ENCODE measurements at regions not wholly inside any gene's neighbourhood (a gene's known extent, or its start where the extent isn't known, plus 50 kb on each side); places are given as distances from the start of the nearest gene placed in this dataset.
A peak's percentile ranks its signal among the peaks of the same experiment; 100 is the strongest.

DNA sequence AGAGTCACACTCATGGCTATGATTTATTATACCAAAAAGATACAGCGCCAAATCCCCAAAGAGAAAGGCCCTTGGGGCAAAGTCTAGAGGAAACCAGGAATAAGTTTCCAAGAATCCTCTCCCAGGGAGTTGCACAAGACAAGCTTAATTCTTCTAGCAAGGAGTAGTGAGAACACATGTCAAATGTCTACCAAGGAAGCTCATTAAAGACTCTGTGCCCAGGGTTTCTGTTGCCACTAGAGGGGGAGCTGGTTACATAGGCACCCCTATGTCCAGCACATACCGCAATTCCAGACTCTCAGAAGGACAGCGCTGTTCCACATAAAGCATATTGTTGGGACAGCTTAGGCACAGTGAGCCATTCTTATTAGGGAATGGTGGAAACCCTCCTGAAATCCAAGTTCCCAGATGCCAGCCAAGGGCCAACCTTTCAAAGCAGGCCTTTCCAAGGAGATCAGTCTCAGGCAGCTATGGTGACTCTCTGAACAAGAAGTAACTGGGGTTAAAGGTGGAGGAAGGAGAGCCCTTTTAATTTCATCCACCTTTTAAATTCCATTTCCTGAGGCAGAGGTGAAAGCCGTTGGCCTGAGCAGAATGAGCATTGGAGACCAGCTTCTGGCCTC is 194.2 kb downstream of the UACA start:
- TF ChIP-seq POLR2A (IDR thresholded peaks at IDR 0.05; ENCODE audit: low read depth) (no peak), POLR2AphosphoS5 (IDR thresholded peaks at IDR 0.05) (no peak), EP300 (IDR thresholded peaks at IDR 0.05) (no peak)
- TF ChIP-seq, protein P1, sequence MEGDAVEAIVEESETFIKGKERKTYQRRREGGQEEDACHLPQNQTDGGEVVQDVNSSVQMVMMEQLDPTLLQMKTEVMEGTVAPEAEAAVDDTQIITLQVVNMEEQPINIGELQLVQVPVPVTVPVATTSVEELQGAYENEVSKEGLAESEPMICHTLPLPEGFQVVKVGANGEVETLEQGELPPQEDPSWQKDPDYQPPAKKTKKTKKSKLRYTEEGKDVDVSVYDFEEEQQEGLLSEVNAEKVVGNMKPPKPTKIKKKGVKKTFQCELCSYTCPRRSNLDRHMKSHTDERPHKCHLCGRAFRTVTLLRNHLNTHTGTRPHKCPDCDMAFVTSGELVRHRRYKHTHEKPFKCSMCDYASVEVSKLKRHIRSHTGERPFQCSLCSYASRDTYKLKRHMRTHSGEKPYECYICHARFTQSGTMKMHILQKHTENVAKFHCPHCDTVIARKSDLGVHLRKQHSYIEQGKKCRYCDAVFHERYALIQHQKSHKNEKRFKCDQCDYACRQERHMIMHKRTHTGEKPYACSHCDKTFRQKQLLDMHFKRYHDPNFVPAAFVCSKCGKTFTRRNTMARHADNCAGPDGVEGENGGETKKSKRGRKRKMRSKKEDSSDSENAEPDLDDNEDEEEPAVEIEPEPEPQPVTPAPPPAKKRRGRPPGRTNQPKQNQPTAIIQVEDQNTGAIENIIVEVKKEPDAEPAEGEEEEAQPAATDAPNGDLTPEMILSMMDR (IDR thresholded peaks at IDR 0.05): peak; percentile 43 to 45 (median 44)
- Histone ChIP-seq H3K27me3 (peaks cover 0 to 14% (median 0%) of the 10 kb centered on the region in 4 donors), H3K36me3 (no peaks in the 10 kb centered on the region), H3K4me1 (peaks cover 0 to 8% (median 6%) of the 10 kb centered on the region in 4 donors), H3K4me3 (no peak overlapping the region), H3K9me3 (no peaks in the 10 kb centered on the region), H3K27ac (replicated peaks in 1 of 4) (no peak overlapping the region)
- intact Hi-C loops (cut with DNase I): no loop called here
- WGBS: 50% methylated on average over 4 of the region's 4 CpGs
- no peak for DNase-seq (ENCODE audit: extremely low spot score)

DNA sequence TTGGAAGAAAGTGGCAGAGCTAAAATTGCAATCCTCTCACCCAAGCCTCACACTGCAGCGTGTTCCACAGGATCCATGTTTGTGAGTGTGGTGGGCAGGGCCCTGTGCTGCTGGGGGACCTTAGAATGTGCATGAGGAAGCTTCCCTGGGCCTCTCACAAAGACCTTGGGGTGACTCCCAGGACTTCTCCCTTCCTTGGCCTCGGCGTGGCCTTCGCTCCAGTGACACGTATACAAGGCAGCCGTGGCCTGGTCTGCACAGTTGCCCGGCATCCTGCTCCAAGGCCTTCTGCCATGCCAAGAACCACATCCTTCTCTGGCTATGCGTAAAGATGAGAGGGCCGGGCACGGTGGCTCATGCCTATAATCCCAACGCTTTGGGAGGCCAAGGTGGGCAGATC is 196.4 kb downstream of the UACA start:
- 87% methylated on average over 9 of the region's 11 CpGs for WGBS

DNA sequence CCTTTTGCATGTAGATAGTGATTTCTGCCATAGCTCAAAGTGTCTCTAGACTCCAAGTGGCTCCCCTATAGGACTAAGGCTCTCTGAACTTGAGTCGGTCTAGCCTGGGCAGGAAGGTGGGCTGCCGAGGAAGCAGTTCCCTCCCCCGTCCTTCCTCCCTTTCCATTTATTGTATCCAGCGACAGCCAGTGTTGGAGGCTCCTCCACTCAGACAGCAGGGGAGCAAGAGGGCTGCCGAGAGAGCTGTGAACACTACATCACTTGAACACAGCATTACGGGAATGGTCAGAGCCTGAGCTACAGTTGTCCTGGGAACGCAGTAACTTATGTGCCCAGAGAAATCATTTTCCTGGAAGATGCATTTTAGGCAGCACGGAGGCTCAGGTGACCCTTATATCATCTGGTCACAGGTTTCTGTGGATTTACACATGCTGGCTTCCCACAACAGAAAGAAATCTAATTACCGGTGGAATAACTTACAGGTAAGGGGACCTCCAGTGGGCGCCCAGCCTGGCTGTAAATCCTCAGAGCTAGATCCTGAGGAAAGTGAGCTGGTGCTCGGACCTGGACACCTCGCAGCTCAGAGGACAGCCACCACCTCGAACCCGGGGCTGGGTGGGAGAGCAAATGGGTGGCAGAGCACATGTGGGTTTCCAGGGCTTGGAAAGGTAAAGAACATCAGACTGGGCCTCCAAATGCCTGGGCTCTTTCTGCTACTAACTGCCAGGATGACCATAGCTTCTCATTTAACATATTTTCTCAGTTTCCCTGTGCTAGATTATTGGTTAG is 197.1 kb downstream of the UACA start:
- DNase-seq (ENCODE audit: extremely low spot score): no peak
- WGBS: 48% methylated on average over 8 of the region's 14 CpGs
- Histone ChIP-seq H3K36me3 (no peaks in the 10 kb centered on the region), H3K4me1 (peaks cover 0 to 8% (median 6%) of the 10 kb centered on the region in 4 donors), H3K9me3 (no peaks in the 10 kb centered on the region), H3K27ac (replicated peaks in 1 of 4) (no peak overlapping the region), H3K4me3 (no peak overlapping the region), H3K27me3 (peaks cover 0 to 31% (median 0%) of the 10 kb centered on the region in 4 donors)
- TF ChIP-seq, protein P1 (IDR thresholded peaks at IDR 0.05): no peak
- TF ChIP-seq EP300 (IDR thresholded peaks at IDR 0.05) (no peak), POLR2A (IDR thresholded peaks at IDR 0.05; ENCODE audit: low read depth) (no peak), POLR2AphosphoS5 (IDR thresholded peaks at IDR 0.05) (no peak)
- intact Hi-C loops (cut with DNase I): no loop called here

More for the DNA sequence above, 196.4 kb downstream of the UACA start:
- H3K4me3 ChIP-seq: no peak overlapping the region
- H3K9me3 ChIP-seq: no peaks in the 10 kb centered on the region
- H3K36me3 ChIP-seq: no peaks in the 10 kb centered on the region
- H3K27me3 ChIP-seq: peaks cover 0 to 27% (median 0%) of the 10 kb centered on the region in 4 donors
- intact Hi-C loops (cut with DNase I): no loop called here
- no peak for TF ChIP-seq EP300 (IDR thresholded peaks at IDR 0.05)
- TF ChIP-seq, protein P1 (IDR thresholded peaks at IDR 0.05): no peak
- TF ChIP-seq POLR2A (IDR thresholded peaks at IDR 0.05; ENCODE audit: low read depth): no peak
- TF ChIP-seq POLR2AphosphoS5 (IDR thresholded peaks at IDR 0.05): no peak
- peaks cover 0 to 8% (median 6%) of the 10 kb centered on the region in 4 donors for H3K4me1 ChIP-seq
- no peak overlapping the region for H3K27ac ChIP-seq (replicated peaks in 1 of 4)
- DNase-seq (ENCODE audit: extremely low spot score): peak; percentile 75

DNA sequence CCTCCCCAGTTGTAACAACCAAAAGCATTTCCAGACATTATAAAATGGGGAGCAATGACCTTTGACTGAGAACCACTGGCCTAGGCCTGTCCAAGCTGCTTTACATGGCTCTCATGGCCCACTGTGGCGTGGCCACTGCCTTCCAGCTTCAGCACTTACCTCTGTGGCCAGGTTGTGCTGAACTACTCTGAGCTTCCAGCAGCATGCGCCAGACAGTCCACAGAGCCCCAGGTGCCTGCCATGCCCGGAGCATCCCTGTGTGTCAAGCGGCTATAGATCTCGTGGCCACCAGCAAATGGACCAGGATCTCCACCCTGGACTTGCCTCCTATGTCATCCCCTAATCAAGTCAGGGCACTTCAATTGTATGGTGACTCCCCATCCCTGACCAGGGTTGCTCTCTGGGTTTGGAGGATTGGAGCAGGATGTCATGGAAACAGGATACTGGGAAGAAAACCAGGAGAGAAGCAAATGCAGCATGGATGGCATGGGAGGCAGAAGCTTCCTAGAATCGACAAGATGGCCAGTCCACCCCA is 199.7 kb downstream of the UACA start:
- H3K4me1 ChIP-seq: peaks cover 6 to 12% (median 10%) of the 10 kb centered on the region in 4 donors
- no peaks in the 10 kb centered on the region for H3K9me3 ChIP-seq
- H3K36me3 ChIP-seq: no peaks in the 10 kb centered on the region
- WGBS: 100% methylated on average over 6 of the region's 6 CpGs
- intact Hi-C loops (cut with DNase I): no loop called here
- H3K27ac ChIP-seq (replicated peaks in 1 of 4): no peak overlapping the region
- H3K27me3 ChIP-seq: peaks cover 0 to 31% (median 0%) of the 10 kb centered on the region in 4 donors
- DNase-seq (ENCODE audit: extremely low spot score): no peak
- TF ChIP-seq POLR2A (IDR thresholded peaks at IDR 0.05; ENCODE audit: low read depth): no peak
- TF ChIP-seq, protein P1 (IDR thresholded peaks at IDR 0.05): no peak
- no peak for TF ChIP-seq EP300 (IDR thresholded peaks at IDR 0.05)
- TF ChIP-seq POLR2AphosphoS5 (IDR thresholded peaks at IDR 0.05): no peak
- no peak overlapping the region for H3K4me3 ChIP-seq
